Keratinocyte (primary cell): ENCODE measurements at regions not wholly inside any gene's neighbourhood (a gene's known extent, or its start where the extent isn't known, plus 50 kb on each side); places are given as distances from the start of the nearest gene placed in this dataset.

Source experiments
- DNase-seq: peaks from one replicate; pipeline ENCODE4 v3.0.0-alpha.2; 2011; ENCODE audit warnings: low read depth, missing footprints, low spot score
- FAIRE-seq: peaks from 2 replicates; lab custom pipeline; 2011; peaks lifted over from hg19 to GRCh38; lab: Jason Lieb, UNC
- H2AFZ ChIP-seq: 2 replicates; pipeline ENCODE4 v1.6.0; 2012; ENCODE audit warnings: low read length, control low read depth, inconsistent platforms; ENCODE audit not compliant: control insufficient read depth
- H3K27ac ChIP-seq: 2 replicates; pipeline ENCODE4 v1.5.1; 2011; ENCODE audit warnings: low read length; ENCODE audit not compliant: control insufficient read depth, insufficient read depth
- H3K27me3 ChIP-seq: 3 replicates; pipeline ENCODE4 v1.6.0; 2011; ENCODE audit warnings: low read length; ENCODE audit not compliant: control insufficient read depth, insufficient read depth; ENCODE audit errors: extremely low read depth
- H3K36me3 ChIP-seq, 2 experiments: 2 replicates in 1 of 2; 3 replicates in 1 of 2; pipeline ENCODE4 v1.5.1; 2011; ENCODE audit warnings: low read length in 2 of 2, mild to moderate bottlenecking in 1 of 2; ENCODE audit not compliant: control insufficient read depth in 2 of 2, insufficient read depth in 2 of 2; ENCODE audit errors: extremely low read depth in 1 of 2
- H3K4me1 ChIP-seq: 3 replicates; pipeline ENCODE4 v1.5.1; 2011; ENCODE audit warnings: low read length; ENCODE audit not compliant: control insufficient read depth, insufficient read depth; ENCODE audit errors: extremely low read depth
- H3K4me2 ChIP-seq: 3 replicates; pipeline ENCODE4 v1.6.0; 2011; ENCODE audit warnings: low read depth, low read length; ENCODE audit not compliant: control insufficient read depth, insufficient read depth; ENCODE audit errors: extremely low read depth
- H3K4me3 ChIP-seq, 3 experiments: fragments of 200-600 bp in 1 of 3; sonication (generic) in 1 of 3; 2 replicates in 2 of 3; 3 replicates in 1 of 3; pipeline ENCODE4 v1.5.1; 2011 to 2016; ENCODE audit warnings: low read length in 3 of 3, mild to moderate bottlenecking in 3 of 3, control low read depth in 2 of 3, inconsistent platforms in 1 of 3, low read depth in 1 of 3, mixed read lengths in 1 of 3, mixed run types in 1 of 3, moderate library complexity in 1 of 3; ENCODE audit not compliant: control insufficient read depth in 2 of 3, insufficient read depth in 2 of 3; ENCODE audit errors: extremely low read depth in 1 of 3
- H3K79me2 ChIP-seq: 2 replicates; pipeline ENCODE4 v1.6.0; 2012; ENCODE audit warnings: low read length; ENCODE audit not compliant: control insufficient read depth, insufficient read depth
- H3K9ac ChIP-seq: 3 replicates; pipeline ENCODE4 v1.6.0; 2011; ENCODE audit warnings: low read length; ENCODE audit not compliant: control insufficient read depth, insufficient read depth; ENCODE audit errors: extremely low read depth
- H3K9me1 ChIP-seq: 3 replicates; pipeline ENCODE4 v1.6.0; 2011; ENCODE audit warnings: low read length; ENCODE audit not compliant: control insufficient read depth, insufficient read depth; ENCODE audit errors: extremely low read depth
- H3K9me3 ChIP-seq: 2 replicates; pipeline ENCODE4 v1.5.1; 2012; ENCODE audit warnings: low read depth, low read length; ENCODE audit not compliant: control insufficient read depth
- H4K20me1 ChIP-seq: 3 replicates; pipeline ENCODE4 v1.6.0; 2011; ENCODE audit warnings: low read length; ENCODE audit not compliant: control insufficient read depth, insufficient read depth; ENCODE audit errors: extremely low read depth
- CTCF ChIP-seq, 3 experiments: IDR thresholded peaks in 1 of 3; conservative IDR thresholded peaks in 1 of 3; optimal IDR thresholded peaks in 1 of 3; 2 replicates in 2 of 3; 3 replicates in 1 of 3; pipeline versions ENCODE3 to v1.5.1; 2011; ENCODE audit warnings: low read length in 3 of 3, mild to moderate bottlenecking in 3 of 3, moderate library complexity in 2 of 3, control low read depth in 1 of 3, inconsistent platforms in 1 of 3; ENCODE audit not compliant: insufficient read depth in 2 of 3; ENCODE audit errors: extremely low read depth in 1 of 3
- EZH2 ChIP-seq: IDR thresholded peaks from one replicate; pipeline ENCODE4 v1.6.1; 2012; ENCODE audit warnings: inconsistent platforms, mild to moderate bottlenecking, low read length, moderate library complexity
- dilution Hi-C: fragments of 300-500 bp; cut with MboI; formaldehyde crosslinking; loops from one replicate; pipeline ENCODE4 v1.7.0; 2020; ENCODE audit warnings: low sequenced_read_pairs; ENCODE audit not compliant: extremely low pct_ligation_motif_present

- no peak overlapping the region for H3K4me2 ChIP-seq
- H3K27me3 ChIP-seq, result no peaks in the 10 kb centered on the region
- no peaks in the 10 kb centered on the region for H3K9me1 ChIP-seq
- H3K36me3 ChIP-seq, result no peaks in the 10 kb centered on the region
- dilution Hi-C loops, result no loop called here
- H3K4me1 ChIP-seq, result no peaks in the 10 kb centered on the region
- H3K27ac ChIP-seq, result no peak overlapping the region
- H3K9ac ChIP-seq, result no peak overlapping the region
- no peak overlapping the region for H3K4me3 ChIP-seq
- TF ChIP-seq EZH2 (no peak), CTCF (optimal IDR thresholded peaks at IDR 0.05 in 1 of 3, IDR thresholded peaks at IDR 0.05 in 1 of 3, conservative IDR thresholded peaks at IDR 0.05 in 1 of 3; ENCODE audit: extremely low read depth in 1 of 3, insufficient read depth in 2 of 3, low read length in 3 of 3) (no peak)
- no peak for DNase-seq
- H2AFZ ChIP-seq, result no peak overlapping the region
- no peaks in the 10 kb centered on the region for H3K9me3 ChIP-seq
- FAIRE-seq, result no peak
- no peaks in the 10 kb centered on the region for H4K20me1 ChIP-seq
- H3K79me2 ChIP-seq, result no peaks in the 10 kb centered on the region
Measured at GRCh38 chr11:29017941-29018340, 909.8 kb downstream of the METTL15 start.

GRCh38 chr11:29012507-29012906 lies 904.3 kb downstream of the METTL15 start:
- Histone ChIP-seq H3K4me2 (no peak overlapping the region), H3K36me3 (no peaks in the 10 kb centered on the region), H3K9me1 (no peaks in the 10 kb centered on the region), H4K20me1 (no peaks in the 10 kb centered on the region), H3K4me3 (no peak overlapping the region), H3K4me1 (no peaks in the 10 kb centered on the region), H3K79me2 (no peaks in the 10 kb centered on the region), H2AFZ (no peak overlapping the region), H3K27ac (no peak overlapping the region), H3K9me3 (no peaks in the 10 kb centered on the region), H3K9ac (no peak overlapping the region), H3K27me3 (no peaks in the 10 kb centered on the region)
- FAIRE-seq (no peak), DNase-seq (no peak)
- dilution Hi-C loops, result no loop called here
- no peak for TF ChIP-seq EZH2
- no peak for TF ChIP-seq CTCF (optimal IDR thresholded peaks at IDR 0.05 in 1 of 3, IDR thresholded peaks at IDR 0.05 in 1 of 3, conservative IDR thresholded peaks at IDR 0.05 in 1 of 3; ENCODE audit: extremely low read depth in 1 of 3, insufficient read depth in 2 of 3, low read length in 3 of 3)
